ENCODE measurements at regions not wholly inside any gene's neighbourhood (a gene's known extent, or its start where the extent isn't known, plus 50 kb on each side); places are given as distances from the start of the nearest gene placed in this dataset.

DNA sequence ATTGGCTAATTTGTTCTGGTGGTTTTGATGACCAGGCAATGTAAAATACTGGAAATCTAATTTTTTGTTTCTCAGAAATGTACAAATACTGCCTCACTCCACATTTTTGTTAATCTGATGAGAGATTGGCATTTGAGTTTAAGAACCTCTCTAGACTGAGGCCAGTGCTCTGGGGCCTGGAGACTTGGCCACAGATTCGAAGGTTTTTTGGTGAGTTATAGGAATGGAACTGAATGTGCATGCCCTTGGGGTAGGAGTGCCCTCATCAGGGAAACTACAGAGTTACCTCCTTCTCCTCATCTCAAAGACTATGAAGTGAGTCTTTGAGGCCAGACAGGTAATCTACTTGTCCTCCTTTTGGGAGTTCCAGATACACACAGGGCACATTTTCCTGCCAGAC is 347.9 kb downstream of the LTN1 start:
- no peak for DNase-seq (ENCODE audit: low spot score)

DNA sequence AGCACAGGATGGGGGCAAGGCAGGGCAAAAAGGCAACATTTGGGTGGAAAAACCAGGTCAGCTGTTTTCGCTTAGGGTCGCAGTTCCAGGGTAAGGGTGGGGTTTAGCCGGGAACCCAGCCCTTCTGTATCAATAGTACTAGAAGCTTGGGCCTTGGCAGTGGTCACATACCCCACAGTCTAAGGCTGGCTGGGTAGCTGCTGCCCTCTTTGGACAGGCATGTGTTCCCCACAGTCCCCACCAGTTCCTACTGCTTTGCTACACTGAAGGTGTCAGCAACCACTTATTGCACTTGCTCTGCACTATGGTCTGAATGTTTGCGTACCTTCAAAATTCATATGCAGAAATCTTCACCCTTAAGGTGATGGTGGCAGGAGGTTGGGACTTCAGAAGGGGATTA is 349.8 kb downstream of the LTN1 start:
- no peak for DNase-seq (ENCODE audit: low spot score)

DNA sequence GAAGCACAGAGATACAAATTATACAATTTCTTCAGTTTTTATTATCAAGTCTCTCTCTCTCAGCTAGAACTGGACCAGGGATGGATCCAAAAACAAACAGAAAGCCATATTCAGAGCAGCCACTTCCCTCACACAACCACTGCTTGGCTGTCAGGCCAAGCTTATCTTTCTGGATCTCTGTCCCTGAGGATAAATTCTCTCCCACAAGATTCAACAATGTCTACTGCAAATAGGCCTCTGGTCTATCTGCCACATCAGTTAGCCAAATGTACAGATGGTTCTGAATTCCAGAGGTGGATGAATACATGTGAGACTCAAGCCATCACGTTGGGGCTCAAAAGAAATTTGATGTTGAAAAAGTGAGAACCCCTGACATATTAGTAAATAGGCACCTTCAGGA is 350.9 kb downstream of the LTN1 start:
- no peak for DNase-seq (ENCODE audit: low spot score)

- no peak for DNase-seq (ENCODE audit: low spot score)
Measured at GRCh38 chr21:28640326-28640725, 352.4 kb downstream of the LTN1 start.

DNA sequence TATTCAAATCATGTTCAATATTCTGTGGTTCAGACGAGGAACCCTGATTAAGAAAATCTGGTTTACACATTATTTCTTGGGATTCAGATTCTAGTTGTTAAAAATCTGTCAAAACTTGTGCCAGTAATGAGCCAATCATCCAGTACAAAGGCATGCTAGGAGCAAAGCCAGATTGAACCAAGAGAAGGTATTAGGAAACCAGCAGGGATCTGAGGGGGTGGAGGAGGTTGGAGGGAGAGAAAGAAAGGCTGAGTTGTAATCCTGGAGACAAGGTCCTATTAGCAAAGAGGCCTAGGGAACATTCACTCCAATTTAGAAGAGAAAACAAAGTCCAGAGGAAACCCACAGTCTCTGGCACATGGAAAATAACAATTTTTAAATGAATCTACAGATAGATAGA is 352.9 kb downstream of the LTN1 start:
- no peak for DNase-seq (ENCODE audit: low spot score)

DNA sequence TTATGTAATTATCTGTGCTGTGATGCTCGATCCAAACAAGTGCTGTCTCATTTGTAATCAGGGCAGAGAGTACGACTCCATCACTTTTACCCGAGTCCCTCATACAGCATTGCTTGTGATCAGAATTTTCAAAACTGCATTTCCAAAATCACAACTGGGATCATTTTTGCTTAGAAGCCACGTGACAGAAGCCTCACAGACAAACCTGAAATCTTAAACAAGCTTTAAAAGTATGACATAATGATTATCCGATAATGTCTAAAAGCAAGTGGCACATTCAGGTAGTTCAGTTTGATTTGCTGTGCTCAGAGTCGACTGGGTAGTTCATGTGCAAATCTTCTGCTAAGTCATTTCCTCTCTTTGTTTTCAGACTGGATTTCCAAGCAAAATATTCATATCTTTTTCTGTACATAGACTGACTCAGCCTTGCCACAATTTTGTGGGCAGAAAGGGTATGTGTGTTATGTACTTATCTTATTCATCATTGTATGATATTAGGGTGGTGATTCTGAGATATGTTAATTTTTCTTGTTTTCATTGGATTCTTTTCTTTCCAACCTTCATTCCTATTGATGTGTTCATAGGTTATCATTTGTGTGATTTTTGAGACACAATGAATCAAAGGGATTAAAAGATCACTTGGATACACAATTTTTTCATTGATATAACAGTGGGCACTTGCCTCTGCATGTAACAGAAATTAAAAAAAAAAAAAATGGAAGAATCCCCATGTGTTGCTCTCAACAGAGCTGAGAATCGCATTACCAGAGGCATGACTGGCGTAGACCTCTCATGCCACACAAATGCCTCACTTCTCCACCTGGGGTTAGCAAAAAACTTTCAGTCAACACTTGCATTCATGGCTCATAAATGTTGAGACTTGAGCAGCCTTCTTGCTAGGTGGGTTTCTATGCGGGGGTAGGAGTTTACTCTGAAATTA is 355.7 kb downstream of the LTN1 start:
- DNase-seq (ENCODE audit: low spot score) = no peak

GRCh38 chr21:28635541-28635940 is 357.1 kb downstream of the LTN1 start:
- DNase-seq (ENCODE audit: low spot score) = no peak

DNA sequence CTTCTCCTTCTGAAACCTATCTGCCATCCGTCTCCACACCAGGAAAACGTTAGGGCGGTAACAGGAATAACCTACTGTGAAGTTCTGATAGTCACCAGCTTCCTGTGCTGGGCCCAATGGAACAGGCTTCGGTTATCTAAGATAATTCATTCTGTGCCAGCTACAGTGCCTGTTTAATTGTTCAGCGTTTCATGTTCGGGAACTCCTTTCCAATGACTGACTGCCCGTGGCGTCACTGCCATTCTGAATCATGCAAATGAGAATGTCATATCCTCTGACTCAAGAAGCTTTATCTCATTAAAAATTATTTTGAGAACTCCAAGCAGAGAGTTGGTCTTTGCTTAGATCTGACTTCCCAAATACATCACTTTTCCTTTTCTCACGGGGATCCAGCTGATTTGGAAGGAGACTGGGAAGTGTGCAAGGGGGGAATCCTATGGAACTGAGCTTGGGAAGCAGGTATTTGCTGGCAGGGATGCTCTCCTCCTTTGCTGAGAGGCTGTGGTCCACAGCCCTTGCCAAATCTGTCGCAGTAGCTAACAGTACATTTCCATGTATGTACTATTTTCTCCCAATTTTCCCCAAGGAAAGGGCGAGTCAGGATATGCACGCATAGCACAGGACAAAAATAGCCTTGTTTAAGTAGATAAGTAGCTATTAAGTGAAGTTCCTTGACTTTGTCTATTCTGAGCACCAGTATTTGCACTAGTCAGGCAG is 358.7 kb downstream of the LTN1 start:
- DNase-seq (ENCODE audit: low spot score) = no peak

GRCh38 chr21:28632755-28633408 is 359.8 kb downstream of the LTN1 start:
- no peak for DNase-seq (ENCODE audit: low spot score)

DNA sequence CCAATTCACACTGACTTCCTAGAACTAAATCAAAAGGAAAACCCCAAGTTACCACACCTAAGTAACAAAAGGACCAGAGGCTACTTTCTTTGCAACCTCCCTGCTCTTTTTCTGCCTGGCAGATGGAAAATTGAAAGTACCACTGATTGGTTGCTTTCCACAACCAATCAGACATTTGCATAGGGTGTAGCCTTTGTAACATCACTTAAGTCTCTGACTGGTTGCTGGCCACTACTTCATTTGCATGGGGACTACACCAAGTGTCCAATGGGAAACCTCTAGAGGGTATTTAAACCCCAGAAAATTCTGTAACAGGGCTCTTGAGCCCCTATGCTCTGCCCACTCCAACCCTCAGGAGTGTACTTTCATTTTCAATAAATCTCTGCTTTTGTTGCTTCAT is 365.0 kb downstream of the LTN1 start:
- no peak for DNase-seq (ENCODE audit: low spot score)

- DNase-seq (ENCODE audit: low spot score) = no peak
Measured at GRCh38 chr21:28627261-28627660, 365.4 kb downstream of the LTN1 start.

GRCh38 chr21:28624626-28625025 is 368.1 kb downstream of the LTN1 start:
- no peak for DNase-seq (ENCODE audit: low spot score)

GRCh38 chr21:28617300-28617699 is 375.4 kb downstream of the LTN1 start:
- DNase-seq (ENCODE audit: low spot score) = no peak

DNA sequence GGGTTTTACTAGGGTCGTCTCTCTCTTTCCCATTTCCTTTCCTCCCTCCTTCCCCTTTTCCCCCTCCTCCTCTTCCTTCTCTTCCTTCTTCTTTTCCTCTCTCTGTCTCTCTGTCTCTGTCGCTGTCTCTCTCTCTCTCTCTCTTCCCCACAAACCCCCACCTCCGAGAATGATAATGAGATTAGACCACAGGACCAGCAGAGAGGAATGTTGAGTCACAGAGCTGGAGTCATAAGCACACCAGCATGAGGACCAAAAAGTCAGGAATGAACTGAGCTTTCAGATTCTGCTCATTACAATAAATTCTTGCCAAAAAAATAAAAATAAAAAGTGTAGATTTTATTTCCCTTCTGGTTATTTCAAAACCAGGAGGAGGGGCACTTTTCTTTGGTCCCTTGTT is 377.4 kb downstream of the LTN1 start:
- DNase-seq (ENCODE audit: low spot score) = no peak

DNA sequence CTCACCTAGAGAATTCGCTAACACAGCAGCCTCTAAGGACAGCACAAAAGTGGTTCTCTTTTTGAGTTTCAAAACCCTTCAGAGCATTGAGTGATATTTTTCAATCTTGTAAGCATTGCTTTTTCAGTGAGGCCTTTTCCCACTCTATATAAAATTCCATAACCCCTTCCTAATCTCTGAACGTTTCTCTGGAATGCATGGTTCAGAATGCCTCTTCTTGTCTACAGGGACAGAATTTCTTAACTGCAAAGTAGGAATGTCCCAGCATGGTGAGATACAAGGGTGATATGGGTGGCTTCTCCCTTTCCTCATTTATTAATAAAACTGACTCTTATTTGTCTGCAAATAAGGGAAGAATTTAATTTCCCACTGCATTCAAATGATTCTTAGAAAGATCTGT is 377.9 kb downstream of the LTN1 start:
- no peak for DNase-seq (ENCODE audit: low spot score)

DNA sequence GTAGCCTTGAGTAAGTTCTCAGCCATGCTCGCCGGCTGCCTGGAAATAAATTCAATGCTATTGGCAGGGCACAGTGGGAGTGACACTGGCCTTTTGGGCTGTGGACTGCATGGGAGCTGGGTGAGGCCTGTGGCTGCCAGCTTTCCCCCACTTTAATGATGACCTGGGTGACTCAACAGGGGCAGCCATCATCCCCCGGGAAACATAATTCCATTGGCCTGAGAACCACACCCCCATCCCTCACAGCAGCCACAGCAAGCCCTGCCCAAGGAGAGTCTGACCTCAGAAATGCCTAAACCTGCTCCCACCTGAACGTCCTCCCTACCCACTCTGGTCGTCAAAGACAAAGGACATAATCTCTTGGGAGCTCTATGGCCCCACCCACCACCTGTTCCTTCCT is 384.0 kb downstream of the LTN1 start:
- no peak for DNase-seq (ENCODE audit: low spot score)

DNA sequence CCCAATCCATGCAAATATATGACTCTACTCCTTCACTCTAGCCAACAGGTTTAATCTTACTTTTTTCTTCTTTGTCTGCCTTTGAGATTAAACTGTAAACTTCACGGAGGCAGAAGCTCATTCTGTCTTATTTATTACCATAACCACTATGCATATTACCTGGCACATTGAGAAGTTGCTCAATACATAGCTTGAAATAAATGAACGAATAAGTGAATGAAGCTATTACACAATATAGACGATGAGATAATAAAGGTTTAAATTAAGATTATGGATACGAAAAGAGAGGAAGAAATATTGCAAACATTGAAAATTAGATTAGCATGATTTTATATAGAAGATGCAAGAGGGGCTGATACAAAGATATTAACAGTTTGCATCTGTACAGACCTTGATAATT is 385.1 kb downstream of the LTN1 start:
- no peak for DNase-seq (ENCODE audit: low spot score)

- peak; percentile 23 for DNase-seq (ENCODE audit: low spot score)
Measured at GRCh38 chr21:28604946-28605537, 387.6 kb downstream of the LTN1 start.

GRCh38 chr21:28602546-28602945 is 390.1 kb downstream of the LTN1 start:
- DNase-seq (ENCODE audit: low spot score) = no peak

DNA sequence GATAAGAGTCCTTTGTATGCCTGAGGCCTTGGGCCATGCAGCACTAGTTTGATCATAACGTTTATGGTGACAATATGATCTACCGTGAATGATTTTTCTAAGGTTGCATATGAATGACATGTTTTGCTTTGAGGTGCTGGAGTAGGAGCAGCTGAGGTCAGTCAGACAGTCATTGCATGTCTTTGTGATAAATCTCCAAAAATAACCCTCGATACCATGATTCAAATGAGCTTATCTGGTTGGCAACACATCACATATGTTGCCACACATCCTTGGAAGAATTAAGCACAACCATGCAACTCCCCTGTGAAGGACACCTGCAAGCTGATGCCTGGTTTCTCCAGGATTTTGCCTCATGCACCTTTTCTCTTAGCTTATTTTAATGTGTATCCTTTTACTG is 394.5 kb downstream of the LTN1 start:
- DNase-seq (ENCODE audit: low spot score) = no peak

- DNase-seq (ENCODE audit: low spot score) = no peak
Measured at GRCh38 chr21:28592205-28592865, 400.3 kb downstream of the LTN1 start.

- DNase-seq (ENCODE audit: low spot score) = no peak
Measured at GRCh38 chr21:28590676-28591075, 402.0 kb downstream of the LTN1 start.
